NCI-H510A (cell line): ENCODE measurements at regions not wholly inside any gene's neighbourhood (a gene's known extent, or its start where the extent isn't known, plus 50 kb on each side); places are given as distances from the start of the nearest gene placed in this dataset.
"Not testable (repeated sequence)": the region's sequence is repeated elsewhere in the genome, so short reads cannot be mapped to it uniquely, and the experiment has no call there.

ENCODE experiments used
- DNase-seq: peaks from one replicate; lab custom pipeline; 2025; lab: John Stamatoyannopoulos, UW

DNA sequence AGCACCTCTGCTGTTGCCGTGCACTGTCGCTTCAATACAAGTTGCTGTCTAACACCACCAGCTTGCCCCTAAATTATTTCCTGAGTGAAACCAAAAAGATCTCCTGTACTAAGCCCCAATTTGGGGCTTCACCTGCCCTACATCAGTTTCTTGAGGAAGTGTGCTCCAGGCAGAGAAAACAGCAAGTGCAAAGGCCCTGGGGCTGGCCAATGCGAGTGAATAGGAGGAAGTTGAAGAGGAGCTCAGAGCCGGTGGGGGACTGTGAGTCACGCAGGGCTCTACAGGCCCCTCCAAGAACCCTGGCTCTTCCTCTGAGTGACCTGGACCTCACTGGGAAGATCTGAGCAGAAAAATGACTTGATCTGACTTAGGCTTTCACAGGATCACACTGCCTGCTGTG is 117.2 kb downstream of the IPO8 start:
- DNase-seq, result no peak

DNA sequence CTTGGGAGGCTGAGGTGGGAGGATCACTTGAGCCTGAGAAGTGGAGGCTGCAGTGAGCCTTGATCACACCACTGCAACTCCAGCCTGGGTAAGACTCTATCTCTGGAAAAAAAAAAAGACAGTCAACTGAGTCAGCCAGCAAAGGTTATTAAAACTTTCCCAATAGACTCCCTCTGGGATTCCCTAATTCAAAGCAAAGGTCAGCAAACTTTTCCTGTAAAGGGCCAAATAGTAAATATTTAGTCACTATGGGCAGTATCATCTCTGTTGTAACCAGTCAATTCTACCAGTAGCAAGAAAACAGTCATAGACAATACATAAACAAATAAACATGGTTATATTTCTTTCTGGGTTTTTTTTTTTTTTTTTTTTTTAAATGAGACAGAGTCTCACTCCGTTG is 122.5 kb downstream of the IPO8 start:
- no peak for DNase-seq

DNA sequence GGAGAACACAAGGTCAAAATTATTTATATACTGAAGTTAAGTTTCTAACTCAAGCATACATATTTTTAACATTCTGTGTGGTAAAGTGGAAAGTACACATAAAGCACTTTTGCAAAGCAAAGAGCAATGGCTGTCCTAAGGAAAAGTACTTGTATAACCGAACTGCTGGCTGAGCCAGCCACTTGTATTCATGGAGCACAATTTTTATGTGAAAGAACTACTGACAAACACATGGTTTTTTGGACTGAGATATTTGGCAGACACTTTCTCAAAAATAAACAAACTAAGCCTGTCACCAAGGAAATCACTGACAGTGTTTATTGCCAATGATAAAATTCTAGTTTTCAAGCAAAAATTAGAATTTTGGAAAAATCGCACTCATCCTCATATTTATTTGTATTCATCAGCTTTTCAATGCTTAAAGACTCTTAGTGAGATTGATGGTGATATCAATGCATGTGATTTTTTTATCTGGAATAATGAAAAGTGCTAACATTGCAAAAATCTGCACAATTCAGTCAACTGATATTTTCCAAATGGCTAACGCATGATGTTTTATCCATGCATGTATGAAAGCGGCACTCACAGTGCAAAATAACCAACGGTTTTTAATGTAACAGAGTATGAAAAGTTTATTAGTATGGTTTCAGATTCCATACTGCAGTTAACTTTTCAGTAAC is 125.3 kb downstream of the IPO8 start:
- DNase-seq, result no peak

GRCh38 chr12:30569426-30569825 is 126.2 kb downstream of the IPO8 start:
- no peak for DNase-seq

- DNase-seq, result no peak
Measured at GRCh38 chr12:30568453-30568852, 127.2 kb downstream of the IPO8 start.

DNA sequence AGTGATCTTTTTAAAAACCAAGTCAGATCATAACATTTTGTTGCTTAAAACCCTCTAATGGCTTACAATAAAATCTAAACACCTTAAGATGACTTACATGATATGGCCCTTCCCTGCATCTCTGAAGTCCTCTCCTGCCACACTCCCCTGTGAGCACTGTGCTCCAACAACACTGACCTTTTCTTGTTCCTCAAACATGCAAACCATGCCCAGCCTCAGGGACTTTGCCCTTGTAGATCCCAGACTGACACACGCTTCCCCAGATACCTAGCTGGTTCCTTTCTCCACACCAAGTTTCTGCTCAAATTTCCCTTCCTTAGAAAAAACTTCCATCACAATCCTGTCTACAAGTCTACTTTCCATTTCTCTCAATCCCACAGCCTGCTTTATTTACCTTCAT is 128.6 kb downstream of the IPO8 start:
- no peak for DNase-seq

DNA sequence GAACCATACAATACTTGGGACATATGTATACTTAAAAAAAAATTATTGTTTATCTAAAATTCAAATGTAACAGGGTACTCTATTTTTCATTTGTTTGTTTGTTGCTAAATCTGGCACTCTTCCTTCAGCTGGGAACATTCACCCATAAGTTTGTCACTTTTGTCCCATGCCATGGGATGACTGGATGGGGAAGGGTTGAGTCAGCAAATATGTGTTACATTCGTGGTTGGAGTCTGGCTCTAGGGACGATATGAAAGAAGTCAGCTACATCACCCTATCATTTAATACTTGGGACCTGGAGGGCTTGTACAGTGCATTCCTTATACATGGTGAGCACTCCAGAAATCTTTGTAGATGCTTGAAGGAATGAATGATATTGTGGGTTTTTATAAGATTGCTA is 131.3 kb downstream of the IPO8 start:
- no peak for DNase-seq

GRCh38 chr12:30548203-30548602 is 147.5 kb downstream of the IPO8 start:
- DNase-seq, result no peak

DNA sequence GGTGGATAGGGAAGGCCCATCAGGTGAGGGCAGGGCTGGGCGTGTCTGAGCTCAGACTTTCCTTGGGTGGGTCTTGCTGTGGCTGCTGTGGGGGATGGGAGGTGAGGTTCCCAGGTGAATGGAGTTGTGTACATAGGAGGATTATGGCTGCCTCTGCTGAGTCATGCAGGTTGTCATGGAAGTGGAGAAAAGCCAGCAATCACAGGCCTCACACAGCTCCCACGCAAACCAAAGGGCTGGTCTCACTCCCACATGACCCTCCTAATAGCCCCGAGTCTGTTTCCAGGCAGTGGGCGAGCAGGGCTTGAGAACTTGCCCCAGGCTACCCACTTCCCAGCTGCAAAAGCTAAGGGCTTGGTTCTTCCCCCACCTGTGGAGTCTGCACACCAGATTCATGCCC is 149.5 kb downstream of the IPO8 start:
- no peak for DNase-seq

DNA sequence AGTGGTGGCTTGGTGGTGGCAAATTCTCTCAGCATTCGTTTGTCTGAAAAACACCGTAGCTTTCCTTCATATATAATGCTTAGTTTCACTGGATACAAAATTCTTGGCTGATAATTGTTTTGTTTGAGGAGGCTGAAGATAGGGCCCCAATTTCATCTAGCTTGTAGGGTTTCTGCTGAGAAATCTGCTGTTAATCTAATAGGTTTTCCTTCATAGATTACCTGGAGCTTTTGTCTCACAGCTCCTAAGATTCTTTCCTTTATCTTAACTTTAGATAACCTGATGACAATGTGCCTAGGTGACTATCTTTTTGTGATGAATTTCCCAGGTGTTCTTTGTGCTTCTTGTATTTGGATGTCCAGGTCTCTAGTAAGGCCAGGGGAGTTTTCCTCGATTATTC is 151.0 kb downstream of the IPO8 start:
- not testable (repeated sequence) for DNase-seq

DNA sequence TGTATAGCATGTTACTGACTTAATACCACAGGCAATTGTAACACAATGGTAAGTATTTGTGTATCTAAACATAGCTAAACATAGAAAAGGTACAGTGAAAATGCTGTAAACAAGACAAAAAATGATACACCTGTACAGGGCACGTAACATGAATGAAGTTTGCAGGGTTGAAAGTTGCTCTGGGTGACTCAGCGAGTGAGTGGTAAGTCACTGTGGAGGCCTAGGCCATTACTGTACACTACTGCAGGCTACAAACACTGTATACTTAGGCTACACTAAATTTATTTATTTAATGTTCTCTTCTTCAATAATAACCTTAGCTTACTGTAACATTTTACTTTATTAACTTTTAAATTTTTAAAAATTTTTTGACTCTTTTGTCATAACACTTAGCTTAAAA is 158.4 kb downstream of the IPO8 start:
- DNase-seq, result no peak

DNA sequence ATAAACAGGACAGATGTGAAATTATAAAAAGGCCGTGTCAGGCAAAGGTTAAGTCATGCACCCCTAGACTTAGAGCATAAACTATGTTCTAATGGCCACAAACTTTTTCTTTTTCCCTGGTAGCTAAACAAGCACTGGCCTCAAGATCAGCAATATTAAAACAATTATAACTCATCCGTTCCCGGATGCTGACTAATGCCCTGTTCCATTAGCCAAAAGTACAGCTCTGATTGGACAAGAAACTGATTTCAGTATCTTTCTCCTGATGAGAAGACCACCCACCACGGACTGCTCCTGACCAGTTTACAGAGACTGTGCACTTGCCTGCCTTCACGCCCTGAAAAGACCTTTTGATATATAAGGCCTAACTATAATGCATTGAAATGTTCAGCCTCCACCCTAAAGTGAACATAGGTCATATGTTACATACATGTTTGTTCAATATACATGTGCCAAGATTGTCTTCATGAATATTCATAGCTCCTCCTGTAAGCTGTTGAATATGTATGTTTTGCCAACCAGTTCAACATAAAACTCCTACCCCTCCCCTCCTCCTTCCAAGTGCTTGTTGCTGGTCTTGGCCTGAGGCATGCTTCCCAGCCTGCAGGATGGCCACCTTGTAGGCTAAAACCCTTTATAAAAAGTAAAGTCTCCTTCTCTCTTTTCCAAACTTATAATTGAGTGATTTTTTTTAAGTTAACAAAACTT is 162.0 kb downstream of the IPO8 start:
- DNase-seq, result no peak

DNA sequence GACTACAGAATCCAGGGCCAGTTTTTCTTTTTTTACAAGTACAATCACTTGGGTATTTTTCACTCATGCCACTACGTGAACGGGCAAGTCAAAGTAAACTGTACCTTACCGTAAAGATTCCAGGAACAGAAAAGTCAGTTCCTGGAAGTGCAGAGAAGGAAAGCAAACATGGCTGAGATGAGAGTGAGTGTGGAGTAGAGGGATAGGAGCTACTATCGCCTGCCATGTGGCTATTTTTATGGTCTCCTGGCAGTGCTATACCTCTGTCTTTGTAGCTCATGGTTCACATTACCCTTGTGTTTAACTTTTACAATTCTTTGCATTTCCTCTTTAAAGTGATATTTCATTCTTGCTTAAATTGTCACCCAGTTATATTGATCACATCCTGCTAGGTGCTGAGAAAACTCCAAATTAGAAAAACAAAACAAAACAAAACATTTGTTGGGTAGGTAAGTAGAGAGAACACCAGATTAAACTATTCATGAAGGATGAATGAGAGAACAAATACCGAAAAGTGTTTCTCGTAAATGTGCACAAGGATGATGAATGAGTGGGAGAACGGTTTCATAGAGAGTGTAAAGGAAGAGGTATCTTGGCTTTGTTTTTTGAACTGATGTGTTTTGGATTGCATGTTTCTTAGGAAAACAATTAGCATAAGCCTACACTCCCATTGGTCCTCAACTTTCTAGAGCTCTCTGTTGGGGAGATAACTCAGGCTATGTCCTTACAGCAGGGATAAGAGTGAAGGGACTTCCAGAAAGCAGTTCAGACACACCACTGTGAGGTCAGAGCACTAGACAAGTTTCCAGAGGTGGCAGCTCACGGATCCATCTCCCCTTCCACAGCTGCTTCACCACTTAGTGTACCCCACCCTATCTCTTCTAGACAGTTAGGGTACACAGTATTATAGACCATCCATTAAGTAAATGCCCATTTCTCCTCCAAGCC is 163.7 kb downstream of the IPO8 start:
- DNase-seq, result no peak

GRCh38 chr12:30529489-30530269 is 166.0 kb downstream of the IPO8 start:
- DNase-seq, result no peak

DNA sequence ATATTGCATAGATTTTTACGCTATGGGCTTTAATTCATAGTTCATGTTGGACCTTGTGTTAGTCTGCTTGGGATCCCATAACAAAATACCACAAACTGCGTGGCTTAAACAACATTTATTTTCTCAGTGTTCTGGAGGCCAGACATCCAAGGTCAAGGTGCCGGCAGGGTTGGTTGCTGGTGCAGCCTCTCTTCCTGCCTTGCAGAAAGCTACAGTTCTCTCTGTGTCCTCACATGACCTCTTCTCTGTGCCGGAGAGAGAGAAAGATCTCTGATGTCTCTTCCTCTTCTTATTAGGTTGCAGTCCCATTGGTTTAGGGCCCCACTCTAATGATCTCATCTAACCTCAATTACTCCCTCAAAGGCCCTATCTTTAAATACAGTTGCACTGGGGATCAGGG is 170.5 kb downstream of the IPO8 start:
- DNase-seq, result no peak

GRCh38 chr12:30520285-30520684 is 175.4 kb downstream of the IPO8 start:
- not testable (repeated sequence) for DNase-seq

GRCh38 chr12:30519535-30519934 is 176.1 kb downstream of the IPO8 start:
- no peak for DNase-seq

DNA sequence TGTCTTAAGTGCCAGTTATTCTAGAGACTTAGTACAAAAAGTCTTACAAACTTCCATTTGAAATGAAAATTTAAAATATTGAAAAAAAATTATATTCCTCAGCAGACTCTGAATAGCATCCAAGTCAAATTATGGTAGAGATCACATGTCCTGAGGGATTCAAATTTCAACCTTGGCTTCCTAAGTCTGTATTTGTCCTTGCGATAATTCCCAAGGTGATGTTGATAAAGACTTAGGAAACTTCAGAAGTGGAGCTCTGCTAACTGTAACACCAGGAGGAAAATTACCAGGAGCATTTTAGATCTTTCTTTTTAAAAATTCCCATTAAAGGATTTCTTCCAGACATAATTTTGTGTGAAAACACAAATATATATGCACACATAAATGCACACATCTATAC is 178.3 kb downstream of the IPO8 start:
- no peak for DNase-seq

GRCh38 chr12:30515351-30515750 is 180.3 kb downstream of the IPO8 start:
- no peak for DNase-seq

GRCh38 chr12:30514666-30515065 is 181.0 kb downstream of the IPO8 start:
- no peak for DNase-seq

GRCh38 chr12:30508205-30508967 is 187.3 kb downstream of the IPO8 start:
- DNase-seq, result no peak
